ENCODE measurements at regions not wholly inside any gene's neighbourhood (a gene's known extent, or its start where the extent isn't known, plus 50 kb on each side); places are given as distances from the start of the nearest gene placed in this dataset.

DNA sequence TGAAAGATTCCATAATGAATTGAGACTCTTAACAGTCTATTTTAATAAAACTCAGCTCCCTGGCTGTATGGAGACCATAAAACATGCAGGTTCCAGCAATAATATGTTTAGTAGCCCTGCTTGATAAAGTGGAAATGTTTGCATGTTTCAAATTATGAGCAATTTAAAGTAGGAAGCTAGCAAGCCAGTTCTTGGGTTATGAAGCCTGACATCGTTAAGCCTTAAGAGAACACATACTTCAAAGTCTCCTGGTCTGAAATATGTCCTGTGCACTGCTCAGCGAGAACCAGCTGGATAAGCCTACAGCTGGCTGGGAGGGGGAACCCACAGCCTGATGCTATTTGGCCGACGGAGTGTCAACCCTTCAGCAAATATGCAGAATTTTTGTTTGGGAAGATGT lies 140.3 kb downstream of the SALL1 start:
- H3K27ac ChIP-seq (ENCODE audit: low read depth in 1 of 2, low read length in 2 of 2) = no peak overlapping the region
- H3K4me3 ChIP-seq (ENCODE audit: low read length) = no peak overlapping the region
- Mint-ChIP-seq H3K4me3 (no peak overlapping the region), H3K9me3 (peaks cover 15% of the 10 kb centered on the region), H3K27ac (no peak overlapping the region), H3K36me3 (ENCODE audit: low read depth) (no peaks in the 10 kb centered on the region), H3K27me3 (peaks cover 28% of the 10 kb centered on the region), H3K4me1 (ENCODE audit: low read depth) (no peaks in the 10 kb centered on the region)
- H3K36me3 ChIP-seq (ENCODE audit: insufficient read depth, low read length) = no peaks in the 10 kb centered on the region
- POLR2A ChIA-PET = no interaction called here
- TF ChIP-seq, protein P1, sequence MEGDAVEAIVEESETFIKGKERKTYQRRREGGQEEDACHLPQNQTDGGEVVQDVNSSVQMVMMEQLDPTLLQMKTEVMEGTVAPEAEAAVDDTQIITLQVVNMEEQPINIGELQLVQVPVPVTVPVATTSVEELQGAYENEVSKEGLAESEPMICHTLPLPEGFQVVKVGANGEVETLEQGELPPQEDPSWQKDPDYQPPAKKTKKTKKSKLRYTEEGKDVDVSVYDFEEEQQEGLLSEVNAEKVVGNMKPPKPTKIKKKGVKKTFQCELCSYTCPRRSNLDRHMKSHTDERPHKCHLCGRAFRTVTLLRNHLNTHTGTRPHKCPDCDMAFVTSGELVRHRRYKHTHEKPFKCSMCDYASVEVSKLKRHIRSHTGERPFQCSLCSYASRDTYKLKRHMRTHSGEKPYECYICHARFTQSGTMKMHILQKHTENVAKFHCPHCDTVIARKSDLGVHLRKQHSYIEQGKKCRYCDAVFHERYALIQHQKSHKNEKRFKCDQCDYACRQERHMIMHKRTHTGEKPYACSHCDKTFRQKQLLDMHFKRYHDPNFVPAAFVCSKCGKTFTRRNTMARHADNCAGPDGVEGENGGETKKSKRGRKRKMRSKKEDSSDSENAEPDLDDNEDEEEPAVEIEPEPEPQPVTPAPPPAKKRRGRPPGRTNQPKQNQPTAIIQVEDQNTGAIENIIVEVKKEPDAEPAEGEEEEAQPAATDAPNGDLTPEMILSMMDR (IDR thresholded peaks at IDR 0.05) = no peak
- no peaks in the 10 kb centered on the region for H3K4me1 ChIP-seq (ENCODE audit: insufficient read depth, low read length)
- no peak for DNase-seq
- H3K27me3 ChIP-seq (ENCODE audit: control insufficient read depth in 1 of 2, insufficient read depth in 2 of 2, low read length in 2 of 2) = no peaks in the 10 kb centered on the region
- intact Hi-C loops (cut with DNase I, micrococcal nuclease) = no loop called here
- no peak for ATAC-seq (ENCODE audit: poor library complexity)
- CTCF ChIA-PET = no interaction called here
- H3K9me3 ChIP-seq (ENCODE audit: control insufficient read depth in 1 of 2, insufficient read depth in 1 of 2, low read length in 2 of 2) = peaks cover 0 to 8% of the 10 kb centered on the region in 2 experiments

DNA sequence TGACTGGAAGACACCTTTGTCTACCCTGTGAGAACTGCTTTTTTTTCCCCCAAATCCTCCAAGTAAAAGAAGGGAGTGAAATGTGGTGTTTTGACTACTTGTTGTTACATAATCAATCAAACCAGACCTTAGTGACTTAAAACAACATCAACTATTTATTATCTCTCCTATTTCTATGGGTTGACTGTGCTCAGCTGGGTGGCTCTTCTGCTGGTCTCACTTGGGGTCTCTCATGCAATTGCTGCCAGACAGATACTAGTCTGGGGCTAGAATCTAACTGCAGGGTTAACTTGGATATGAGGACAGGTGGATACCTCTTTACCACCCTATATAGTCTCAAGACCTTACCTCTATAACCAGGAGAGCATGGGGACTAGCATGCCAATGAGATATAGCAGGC lies 141.3 kb downstream of the SALL1 start:
- intact Hi-C loops (cut with DNase I, micrococcal nuclease) = no loop called here
- CTCF ChIA-PET = no interaction called here
- H3K27me3 Mint-ChIP-seq = peaks cover 30% of the 10 kb centered on the region
- Histone ChIP-seq H3K4me1 (ENCODE audit: insufficient read depth, low read length) (no peaks in the 10 kb centered on the region), H3K4me3 (ENCODE audit: low read length) (no peak overlapping the region), H3K9me3 (ENCODE audit: control insufficient read depth in 1 of 2, insufficient read depth in 1 of 2, low read length in 2 of 2) (peaks cover 0 to 8% of the 10 kb centered on the region in 2 experiments), H3K36me3 (ENCODE audit: insufficient read depth, low read length) (no peaks in the 10 kb centered on the region), H3K27ac (ENCODE audit: low read depth in 1 of 2, low read length in 2 of 2) (no peak overlapping the region), H3K27me3 (ENCODE audit: control insufficient read depth in 1 of 2, insufficient read depth in 2 of 2, low read length in 2 of 2) (no peaks in the 10 kb centered on the region)
- no peak for ATAC-seq (ENCODE audit: poor library complexity)
- no peak overlapping the region for H3K27ac Mint-ChIP-seq
- POLR2A ChIA-PET = no interaction called here
- H3K9me3 Mint-ChIP-seq = peaks cover 12% of the 10 kb centered on the region
- H3K4me3 Mint-ChIP-seq = no peak overlapping the region
- no peaks in the 10 kb centered on the region for H3K36me3 Mint-ChIP-seq (ENCODE audit: low read depth)
- no peaks in the 10 kb centered on the region for H3K4me1 Mint-ChIP-seq (ENCODE audit: low read depth)
- TF ChIP-seq, protein P1 (IDR thresholded peaks at IDR 0.05) = no peak
- DNase-seq = no peak

DNA sequence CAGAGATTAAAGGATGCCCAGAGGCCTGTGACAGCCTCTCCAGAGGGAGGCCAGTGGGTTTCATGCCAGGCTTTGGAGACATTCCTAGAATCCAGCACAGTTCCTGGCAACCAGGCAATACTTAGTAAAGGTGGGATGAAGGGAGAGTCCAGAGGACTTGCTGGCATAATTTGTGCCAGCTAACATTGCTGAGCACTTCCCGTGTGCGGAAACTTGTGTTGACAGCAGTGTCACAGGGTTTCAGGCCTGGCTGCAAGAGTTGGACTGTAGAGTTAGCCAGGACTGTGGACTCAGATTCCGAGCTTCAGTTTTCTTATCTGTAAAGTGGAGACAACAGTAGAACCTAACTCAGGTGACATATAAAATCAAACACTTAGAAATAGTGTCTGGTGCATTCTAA lies 141.7 kb downstream of the SALL1 start:
- no peak overlapping the region for H3K27ac ChIP-seq (ENCODE audit: low read depth in 1 of 2, low read length in 2 of 2)
- TF ChIP-seq, protein P1 (IDR thresholded peaks at IDR 0.05) = no peak
- H3K4me1 ChIP-seq (ENCODE audit: insufficient read depth, low read length) = no peaks in the 10 kb centered on the region
- peaks cover 34% of the 10 kb centered on the region for H3K27me3 Mint-ChIP-seq
- H3K4me3 Mint-ChIP-seq = no peak overlapping the region
- CTCF ChIA-PET = no interaction called here
- peaks cover 12% of the 10 kb centered on the region for H3K9me3 Mint-ChIP-seq
- no peaks in the 10 kb centered on the region for H3K36me3 ChIP-seq (ENCODE audit: insufficient read depth, low read length)
- POLR2A ChIA-PET = no interaction called here
- H3K4me1 Mint-ChIP-seq (ENCODE audit: low read depth) = no peaks in the 10 kb centered on the region
- no peaks in the 10 kb centered on the region for H3K36me3 Mint-ChIP-seq (ENCODE audit: low read depth)
- no peak for ATAC-seq (ENCODE audit: poor library complexity)
- intact Hi-C loops (cut with DNase I, micrococcal nuclease) = no loop called here
- H3K9me3 ChIP-seq (ENCODE audit: control insufficient read depth in 1 of 2, insufficient read depth in 1 of 2, low read length in 2 of 2) = peaks cover 0 to 8% of the 10 kb centered on the region in 2 experiments
- DNase-seq = no peak
- H3K27ac Mint-ChIP-seq = no peak overlapping the region
- no peak overlapping the region for H3K4me3 ChIP-seq (ENCODE audit: low read length)
- peaks cover 0 to 3% of the 10 kb centered on the region in 2 experiments for H3K27me3 ChIP-seq (ENCODE audit: control insufficient read depth in 1 of 2, insufficient read depth in 2 of 2, low read length in 2 of 2)
